LHCN-M2 (cell line): ENCODE measurements at regions not wholly inside any gene's neighbourhood (a gene's known extent, or its start where the extent isn't known, plus 50 kb on each side); places are given as distances from the start of the nearest gene placed in this dataset.
A peak's percentile ranks its signal among the peaks of the same experiment; 100 is the strongest.
"Not testable (repeated sequence)": the region's sequence is repeated elsewhere in the genome, so short reads cannot be mapped to it uniquely, and the experiment has no call there.

ENCODE experiments used
- DNase-seq: peaks from one replicate; pipeline ENCODE4 v3.0.0-alpha.2; 2012; ENCODE audit warnings: low read depth

DNA sequence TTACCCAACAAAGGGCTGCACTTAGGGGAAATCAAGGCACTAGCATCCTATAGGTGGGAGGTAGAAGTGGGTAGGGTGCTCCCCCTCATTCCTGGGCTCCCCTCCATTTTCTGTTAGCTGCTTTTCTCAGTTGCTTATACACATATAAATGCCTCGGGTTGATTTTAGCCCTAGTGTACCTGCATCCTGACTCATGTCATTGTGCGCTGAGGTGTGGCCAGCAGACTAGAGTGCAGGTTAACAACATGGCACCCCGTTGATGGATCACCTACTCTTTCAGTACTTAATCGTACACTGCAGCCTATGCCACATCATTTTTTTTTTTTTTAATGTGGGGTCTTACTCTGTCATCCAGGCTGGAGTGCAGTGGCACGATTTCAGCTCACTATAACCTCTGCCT, 144.0 kb upstream of the ITGB1 start:
- DNase-seq: no peak

DNA sequence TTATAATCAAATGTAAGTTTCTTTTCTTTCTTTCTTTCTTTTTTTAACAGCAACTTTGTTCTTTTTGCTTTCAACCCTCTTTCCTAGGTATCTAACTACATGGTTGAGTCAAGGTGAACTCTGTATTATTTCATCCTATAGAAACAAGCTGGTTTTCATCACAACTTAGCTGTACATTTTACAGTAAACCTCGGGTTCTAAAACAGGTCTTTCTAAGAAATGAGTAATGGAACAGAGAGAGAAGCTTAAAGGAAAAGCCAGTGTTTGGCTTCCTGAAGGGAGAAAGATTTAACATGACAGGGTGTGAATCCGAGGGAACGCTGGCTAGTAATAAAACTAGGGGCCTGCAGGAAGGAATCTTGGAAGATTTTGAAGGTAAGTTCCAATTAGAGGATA, 143.4 kb upstream of the ITGB1 start:
- no peak for DNase-seq

DNA sequence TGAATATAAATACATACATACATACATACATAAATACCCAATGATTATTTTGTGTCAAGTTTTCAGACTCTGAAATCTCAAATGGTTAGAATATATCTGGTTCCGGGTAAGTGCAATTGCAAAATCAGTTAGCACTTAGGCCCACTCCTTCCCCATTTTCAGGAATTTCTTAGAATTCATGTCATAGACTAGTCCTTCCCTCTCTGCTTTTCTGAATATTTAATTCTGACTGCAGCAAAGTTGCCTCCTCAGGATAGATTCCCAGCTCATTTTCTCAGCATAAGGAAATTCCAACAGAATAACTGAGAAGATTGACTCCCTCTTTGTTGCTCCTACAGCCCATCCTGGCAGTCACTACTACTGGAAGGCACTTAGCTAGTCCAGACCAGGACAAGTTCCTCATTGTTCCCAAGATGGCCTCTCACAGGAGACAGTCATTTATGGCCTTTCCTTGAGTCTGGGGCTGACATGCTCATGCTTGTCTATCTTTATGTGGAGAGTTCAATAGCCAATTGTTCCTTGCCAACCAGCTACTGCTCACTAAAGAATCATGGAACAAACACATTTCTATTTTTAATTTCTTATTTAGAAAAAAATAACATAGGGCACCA, 142.9 kb upstream of the ITGB1 start:
- DNase-seq: no peak

DNA sequence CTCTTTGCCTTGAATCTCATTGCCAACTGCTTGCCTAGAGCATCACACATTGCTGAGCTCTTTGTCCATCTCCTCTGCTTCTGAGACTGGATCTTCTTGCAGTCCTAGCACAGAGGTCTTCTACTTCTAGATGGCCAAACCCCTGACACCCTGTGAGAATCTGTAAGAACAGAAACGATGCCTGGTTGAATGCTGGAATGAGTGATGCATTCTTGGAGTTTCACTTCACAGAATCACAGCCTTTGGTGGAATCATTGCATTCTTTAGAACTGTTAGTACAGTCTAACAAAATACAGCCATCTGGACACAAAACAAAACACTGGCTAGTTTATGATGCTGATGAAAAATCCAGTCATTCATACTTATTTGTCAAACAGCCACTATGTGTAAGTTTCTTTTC, 141.7 kb upstream of the ITGB1 start:
- no peak for DNase-seq

DNA sequence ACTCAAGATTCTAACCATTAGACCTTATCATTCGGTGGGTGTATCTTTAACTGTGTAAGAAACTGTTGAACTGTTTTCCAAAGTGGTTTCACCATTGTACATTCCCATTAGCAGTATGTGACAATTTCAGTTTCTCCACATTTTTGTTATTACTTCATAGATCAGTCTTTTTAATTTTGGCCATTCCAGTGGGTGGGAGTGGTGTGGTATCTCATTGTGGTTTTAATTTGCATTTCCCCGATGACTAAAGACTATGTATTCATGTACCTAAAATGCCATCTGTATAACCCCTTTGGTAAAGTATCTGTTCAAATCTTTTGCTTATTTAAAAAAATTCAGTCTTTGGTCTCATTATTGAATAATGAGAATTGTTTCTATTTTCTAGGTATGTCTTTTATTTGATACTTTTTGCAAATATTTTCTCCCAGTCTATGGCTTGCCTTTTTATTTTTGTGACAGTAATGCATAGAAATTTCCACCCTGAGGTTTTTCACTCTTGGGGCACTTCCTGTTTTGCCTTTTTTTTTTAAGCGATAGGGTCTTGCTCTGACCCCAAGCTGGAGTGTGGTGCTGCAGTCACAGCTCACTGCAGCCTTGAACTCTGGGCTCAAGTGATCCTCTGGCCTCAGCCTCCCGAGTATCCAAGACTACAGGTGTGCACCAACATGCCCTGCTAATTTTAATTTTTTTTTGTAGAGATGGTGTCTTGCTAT, 141.1 kb upstream of the ITGB1 start:
- peak; percentile 37 for DNase-seq

DNA sequence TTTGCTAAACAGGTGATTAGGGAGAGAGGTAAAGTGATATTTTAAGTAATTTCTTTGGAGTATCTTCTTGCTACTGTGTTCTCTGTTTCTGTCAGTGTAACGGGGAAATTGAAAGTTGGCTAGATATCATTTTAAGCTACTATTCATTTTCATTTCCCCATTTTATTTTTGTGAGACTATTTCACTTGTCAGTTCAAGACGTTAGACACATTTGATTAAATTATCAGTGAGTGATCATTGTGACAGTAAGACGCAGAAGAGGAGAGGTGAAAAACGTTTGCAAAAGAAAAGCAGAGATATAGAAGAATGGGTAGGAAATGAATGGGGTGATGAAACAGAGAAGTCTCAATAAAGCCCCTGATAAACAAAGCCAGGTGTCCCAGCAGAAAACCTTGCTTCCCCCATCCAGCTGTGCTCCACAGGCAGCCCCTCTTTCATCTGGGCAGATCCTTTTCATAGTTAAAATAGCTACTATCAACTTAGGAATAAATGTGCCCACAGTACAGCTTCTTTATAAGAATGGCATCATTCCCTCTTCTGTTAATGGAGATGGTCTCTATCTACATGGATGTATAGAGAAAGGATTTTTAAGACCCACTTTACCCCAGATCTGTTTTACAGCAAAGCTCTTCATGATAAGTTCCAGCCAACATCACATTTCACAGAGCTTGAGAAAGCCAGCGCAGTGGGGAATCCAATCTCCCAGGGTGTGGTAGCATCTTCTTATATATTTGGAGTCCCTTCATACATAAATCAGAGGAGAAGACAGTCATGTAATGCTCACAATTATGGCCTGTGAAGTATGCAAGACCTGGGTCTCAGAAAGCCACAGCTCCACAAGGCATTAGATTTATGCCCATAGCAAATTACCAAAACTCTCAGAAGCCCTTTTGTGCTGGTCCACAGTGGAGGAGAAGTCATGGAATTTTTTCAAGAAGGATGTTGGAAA, 138.1 kb upstream of the ITGB1 start:
- no peak for DNase-seq

DNA sequence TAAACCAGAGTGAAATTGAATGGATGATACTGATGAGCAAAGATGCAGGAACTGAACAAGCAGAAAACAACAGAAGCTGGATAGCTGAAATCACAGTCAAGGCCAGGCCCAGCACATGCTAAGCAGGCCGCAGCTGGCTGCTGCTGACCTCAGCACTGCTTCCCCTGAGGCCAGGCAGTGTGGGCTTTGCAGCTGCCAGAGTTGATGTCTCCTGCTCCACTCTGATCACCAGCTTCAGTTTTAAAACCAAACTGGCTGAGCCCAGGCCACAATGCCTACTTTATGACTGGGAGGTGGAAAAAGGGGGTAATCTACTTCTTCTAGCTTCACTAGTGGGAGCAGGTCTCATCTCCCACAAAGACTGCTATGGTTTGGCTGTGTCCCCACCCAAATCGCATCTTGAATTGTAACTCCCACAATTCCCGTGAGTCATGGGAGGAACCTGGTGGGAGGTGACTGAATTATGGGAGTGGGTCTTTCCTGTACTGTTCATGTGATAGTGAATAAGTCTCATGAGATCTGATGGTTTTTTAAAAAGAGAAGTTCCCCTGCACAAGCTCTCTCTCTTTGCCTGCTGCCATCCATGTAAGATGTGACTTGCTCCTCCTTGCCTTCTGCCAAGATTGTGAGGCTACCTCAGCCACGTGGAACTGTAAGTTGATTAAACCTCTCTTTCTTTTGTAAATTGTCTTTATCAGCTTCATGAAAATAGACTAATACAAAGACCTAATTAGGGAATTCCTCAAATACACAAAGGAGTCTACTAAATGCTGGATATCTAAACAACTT, 136.4 kb upstream of the ITGB1 start:
- DNase-seq: peak; percentile 52

DNA sequence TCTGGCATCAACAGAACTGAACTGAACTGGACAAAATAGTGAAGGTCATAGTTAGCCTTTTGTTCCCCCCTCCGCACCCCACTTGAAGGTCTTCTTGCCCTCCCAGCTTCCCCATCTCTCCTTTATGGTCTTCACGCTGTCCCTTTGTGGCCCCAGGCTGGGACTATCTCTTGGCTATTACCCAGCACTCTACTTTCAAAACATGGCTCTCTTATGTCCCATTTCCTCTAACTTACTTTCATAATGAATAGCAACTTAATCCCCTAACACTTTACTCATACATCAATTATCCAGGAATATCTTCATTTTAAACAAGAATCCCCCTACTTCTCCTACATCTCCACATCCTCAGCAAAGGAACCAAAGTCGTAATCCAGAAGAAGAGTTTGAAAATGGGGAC, 135.3 kb upstream of the ITGB1 start:
- DNase-seq: no peak

DNA sequence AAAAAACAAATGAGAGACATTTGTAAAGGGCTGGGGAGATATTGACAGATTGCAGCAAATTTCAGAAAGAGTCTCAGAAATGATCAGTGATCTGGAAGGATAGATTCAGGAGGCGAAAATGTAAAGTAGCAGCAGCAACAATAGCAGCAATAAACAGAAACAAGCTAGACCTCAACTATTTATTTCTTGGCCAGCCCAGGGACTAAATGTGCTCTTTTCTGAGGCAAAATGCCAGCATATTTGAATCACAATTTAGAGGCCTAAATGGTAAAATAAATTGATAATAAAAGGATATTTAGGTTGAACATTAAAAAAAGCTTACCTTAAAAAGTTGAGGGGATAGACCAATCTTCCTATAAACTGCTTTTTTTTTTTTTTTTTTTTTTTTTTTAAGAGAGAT, 134.6 kb upstream of the ITGB1 start:
- DNase-seq: no peak

DNA sequence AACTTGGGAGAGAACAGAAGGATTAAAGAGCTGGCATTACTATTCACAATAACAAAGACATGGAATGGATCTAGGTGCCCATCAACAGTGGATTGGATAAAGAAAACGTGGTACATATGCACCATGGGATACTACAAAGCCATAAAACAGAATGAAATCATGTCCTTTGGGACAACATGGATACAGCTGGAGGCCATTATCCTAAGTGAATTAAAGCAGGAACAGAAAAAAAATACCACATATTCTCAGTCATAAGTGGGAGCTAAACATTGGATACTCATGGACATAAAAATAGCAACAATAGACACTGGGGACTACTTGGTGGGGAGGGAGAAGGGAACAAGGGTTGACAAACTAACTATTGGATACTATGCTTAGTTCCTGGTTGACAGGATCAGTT, 133.2 kb upstream of the ITGB1 start:
- no peak for DNase-seq

DNA sequence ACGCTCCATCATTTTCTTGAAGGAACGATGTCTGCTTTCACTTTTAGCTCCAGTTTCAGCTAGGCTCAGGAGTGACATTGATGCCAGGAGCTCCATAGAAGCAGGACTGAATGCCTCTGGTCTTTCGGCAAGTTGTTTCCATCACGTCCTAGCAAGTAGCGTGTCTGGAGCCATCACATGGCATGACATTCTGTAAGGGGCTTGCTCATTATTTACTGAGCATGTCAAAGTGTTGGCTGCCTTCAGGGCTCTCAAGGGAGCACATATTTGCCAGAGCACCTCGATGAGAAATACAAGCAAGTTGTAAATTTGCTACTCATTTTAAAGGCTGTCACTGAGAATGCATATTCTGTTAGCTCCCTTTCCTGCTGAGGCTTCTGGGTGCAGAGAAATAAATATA, 131.0 kb upstream of the ITGB1 start:
- DNase-seq: no peak

DNA sequence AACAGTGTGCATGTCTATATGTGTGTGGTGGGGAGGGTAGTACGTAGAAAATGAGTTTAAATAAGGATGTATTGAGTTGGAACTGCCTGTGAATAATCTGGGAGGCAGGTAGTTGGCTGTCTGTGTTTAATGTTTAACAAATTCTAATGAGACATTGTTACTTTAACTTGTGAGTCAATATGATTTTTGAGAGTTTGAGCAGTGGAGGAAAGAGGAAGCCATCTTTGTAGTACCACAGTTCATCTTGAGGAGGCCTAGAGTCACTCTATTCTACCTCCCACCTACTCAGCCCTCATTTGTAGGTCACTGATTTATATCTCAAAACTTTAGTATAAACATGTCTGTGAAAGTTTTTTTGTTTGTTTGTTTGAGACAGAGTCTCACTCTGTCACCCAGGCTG, 129.9 kb upstream of the ITGB1 start:
- DNase-seq: no peak

DNA sequence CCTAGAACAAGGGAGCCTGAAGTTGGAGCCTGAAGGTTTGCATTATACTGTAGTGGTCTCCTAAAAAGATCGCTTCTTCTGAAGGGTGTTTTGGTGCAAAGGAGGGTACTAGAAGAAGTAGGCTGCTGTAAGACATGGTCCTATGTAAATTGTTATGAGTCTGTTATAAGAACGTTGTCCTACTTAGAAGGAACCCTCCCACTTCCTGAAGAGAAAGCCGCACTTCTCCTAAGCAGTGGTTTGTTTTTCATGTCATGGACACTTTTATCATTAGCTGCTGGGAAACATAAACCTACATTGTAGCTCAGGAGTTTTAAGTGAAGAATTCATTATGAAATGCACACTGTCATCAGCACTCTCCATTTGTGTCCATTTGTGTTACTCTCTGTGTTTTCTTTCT, 129.1 kb upstream of the ITGB1 start:
- no peak for DNase-seq

DNA sequence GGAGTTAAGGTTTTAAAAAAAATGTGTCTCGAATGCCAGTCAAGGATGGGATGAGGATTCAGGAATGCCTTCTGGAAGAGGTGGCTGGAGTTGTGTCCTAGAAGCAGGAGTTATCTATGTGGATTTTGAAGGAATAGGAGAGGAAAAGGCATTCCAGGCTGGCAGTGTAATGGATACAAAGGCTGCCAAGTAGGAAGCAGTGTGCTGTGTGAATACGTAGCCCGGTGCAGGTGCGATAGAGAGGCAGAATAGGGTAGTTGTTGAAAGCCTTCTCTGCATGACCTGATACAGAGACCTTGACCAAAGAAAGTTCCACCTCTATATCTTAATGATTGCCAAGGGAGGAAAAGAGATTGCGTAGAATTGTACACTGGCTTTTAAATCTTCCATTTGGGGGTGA, 128.1 kb upstream of the ITGB1 start:
- no peak for DNase-seq

DNA sequence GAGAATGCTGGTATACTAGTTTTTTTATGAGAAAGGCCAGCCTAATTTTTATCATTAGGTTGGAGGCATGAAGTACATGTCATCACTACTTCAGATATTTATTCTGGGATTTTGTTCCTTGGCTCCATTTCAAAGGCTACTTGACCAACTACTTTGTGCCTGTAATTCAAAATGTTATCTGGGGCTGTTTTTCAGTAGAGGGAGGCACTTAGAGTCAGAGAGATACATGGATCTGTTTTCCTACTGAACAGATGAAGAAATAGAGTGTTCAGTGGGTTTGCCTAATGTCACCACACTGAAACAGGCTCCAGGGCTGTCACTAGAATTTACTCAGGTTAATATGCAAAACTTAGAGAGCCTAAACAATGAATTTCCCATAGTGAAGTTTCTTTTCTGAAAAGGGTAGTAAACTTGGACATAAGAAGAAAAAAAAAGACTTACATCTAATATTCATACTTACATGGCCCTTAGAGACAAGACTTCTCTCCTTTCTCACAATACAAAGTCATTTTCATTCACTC, 127.3 kb upstream of the ITGB1 start:
- DNase-seq: no peak

DNA sequence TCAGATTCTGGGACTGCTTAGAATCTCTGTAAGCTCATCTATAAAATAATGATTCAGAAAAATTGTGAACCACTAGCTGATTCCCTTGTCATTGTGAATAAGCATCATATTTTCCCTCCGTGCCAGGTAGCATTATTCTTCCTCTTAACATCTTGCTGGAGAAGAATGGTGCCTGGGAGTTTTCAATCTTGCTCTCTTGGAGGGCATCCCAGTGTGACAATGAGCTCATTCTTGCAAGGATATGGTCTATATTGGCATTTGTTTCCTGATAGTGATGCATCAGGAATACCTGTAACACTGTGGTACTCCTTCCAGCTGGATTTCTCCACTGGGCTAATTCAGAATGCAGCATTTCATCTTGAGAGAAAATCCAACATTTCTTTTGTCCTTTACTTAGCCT, 126.4 kb upstream of the ITGB1 start:
- no peak for DNase-seq

DNA sequence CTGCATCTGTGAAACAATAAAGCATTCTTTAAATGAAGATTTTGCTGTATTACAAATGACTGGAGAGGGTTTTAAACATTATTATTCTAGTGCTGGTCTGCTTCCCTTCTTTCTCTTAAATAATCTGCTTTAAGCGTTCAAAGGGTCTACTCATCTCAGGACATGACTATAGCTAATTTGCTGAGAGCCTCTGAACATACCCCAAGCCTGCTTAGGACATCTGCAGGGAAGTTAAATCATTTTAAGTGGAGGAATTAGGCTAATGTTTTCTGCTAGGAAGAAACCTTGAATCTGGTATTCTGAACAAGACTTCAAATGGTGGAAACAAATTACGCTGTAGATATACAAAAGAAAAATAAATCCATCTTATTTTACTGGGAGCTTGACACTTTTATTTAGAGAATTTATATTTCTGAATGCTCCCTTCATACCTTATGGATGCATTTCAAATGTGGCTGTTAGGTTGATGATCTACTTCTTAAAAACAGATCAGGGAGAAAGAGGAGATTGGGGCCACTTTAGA, 124.4 kb upstream of the ITGB1 start:
- DNase-seq: no peak

DNA sequence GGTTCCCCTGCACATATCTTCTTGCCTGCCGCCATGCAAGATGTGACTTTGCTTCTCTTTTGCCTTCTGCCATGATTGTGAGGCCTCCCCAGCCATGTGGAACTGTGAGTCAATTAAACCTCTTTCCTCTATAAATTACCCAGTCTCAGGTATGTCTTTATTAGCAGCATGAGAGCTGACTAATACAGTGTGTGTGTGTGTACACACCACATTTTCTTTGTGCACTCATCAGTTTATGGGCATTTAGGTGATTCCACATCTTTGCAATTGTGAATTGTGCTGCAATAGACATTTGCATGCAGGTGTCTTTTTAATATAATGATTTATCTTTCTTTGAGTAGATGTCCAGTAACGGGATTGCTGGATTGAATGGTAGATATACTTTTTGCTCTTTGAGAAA, 122.4 kb upstream of the ITGB1 start:
- not testable (repeated sequence) for DNase-seq

DNA sequence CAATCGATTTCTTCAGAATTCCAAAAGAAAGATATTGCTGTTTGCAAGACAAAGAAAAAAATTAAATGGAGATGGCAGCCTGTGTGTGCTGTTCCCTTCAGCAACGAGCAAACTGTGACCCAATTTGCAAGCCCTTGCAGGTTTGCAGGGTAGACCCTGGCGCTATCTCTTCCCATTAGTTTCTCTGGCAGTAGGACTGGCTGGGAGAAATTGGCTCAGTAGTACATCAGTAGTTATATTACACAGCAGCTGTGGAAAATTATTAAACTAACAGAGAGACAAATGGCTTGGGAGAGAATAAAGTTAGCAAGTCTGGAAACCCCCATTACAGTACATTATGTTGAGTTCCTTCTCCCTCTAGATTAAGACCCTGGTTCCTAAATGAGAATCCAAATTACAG, 116.4 kb upstream of the ITGB1 start:
- DNase-seq: peak; percentile 38

DNA sequence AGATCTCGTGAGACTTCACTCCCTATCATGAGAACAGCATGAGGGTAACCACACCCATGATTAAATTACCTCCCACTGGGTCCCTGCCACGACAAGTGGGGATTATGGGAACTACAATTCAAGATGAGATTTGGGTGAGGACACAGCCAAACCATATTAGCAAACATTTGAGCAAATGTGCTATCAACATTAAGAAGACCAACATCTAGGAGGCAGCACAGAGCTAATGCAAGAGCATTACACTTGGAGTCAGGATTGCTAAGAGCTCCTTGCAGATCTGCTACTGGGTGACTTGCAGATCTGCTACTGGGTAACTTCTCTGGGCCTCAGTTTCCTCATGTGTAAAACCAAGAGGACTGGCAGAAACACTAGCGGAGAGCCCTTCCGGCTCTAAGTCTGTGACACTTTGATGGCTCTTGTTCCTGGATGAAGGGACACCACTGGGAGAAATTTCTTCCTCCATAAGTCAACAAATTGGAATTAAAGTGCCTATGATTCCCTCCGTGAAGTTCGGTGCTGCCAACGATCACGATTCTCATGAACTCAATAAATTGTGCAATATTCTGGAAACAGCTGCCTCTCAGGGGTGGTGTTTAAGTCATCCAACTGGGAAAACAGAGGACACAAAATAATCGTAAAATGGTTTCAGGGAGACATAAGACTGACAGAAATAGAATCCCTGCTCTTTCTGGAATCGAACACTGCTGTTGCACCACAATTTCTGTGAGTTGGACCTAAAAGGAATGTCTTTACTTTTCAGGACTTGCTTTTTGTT, 115.8 kb upstream of the ITGB1 start:
- peak; percentile 82 for DNase-seq

DNA sequence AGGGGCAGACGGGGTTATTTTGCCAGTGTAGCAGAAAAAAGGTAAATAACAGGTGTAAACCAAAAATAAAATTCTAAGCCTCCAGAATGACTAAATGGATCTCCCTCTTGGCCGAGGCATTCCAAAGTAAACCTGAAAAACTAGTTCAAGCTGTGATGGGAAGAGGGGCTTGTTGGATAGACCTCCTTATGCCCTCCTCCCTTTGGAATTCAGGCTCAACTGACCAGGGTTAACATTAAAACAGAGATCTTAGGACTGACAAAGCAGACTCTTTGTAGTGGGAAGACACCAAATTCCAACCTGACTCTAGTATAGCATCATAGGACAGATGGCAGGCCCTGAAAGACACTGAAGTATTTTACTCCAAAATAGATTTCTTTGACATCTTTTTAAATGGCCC, 113.8 kb upstream of the ITGB1 start:
- DNase-seq: no peak
